H1 (cell line): ENCODE measurements at regions not wholly inside any gene's neighbourhood (a gene's known extent, or its start where the extent isn't known, plus 50 kb on each side); places are given as distances from the start of the nearest gene placed in this dataset.

Source experiments
- ATF3 ChIP-seq: IDR thresholded peaks from 2 replicates; pipeline ENCODE4 v1.6.1; 2011; ENCODE audit warnings: low read depth, mild to moderate bottlenecking, low read length; ENCODE audit not compliant: insufficient read depth
- CEBPB ChIP-seq: IDR thresholded peaks from 2 replicates; pipeline ENCODE4 v1.6.1; 2012; ENCODE audit warnings: low read depth, low read length
- CREB1 ChIP-seq: IDR thresholded peaks from 2 replicates; pipeline ENCODE4 v1.6.1; 2012; ENCODE audit warnings: inconsistent platforms
- EP300 ChIP-seq, 2 experiments: IDR thresholded peaks; 1 replicate in 1 of 2; 2 replicates in 1 of 2; pipeline ENCODE4 v1.6.1; 2011 to 2012; ENCODE audit warnings: low read depth in 2 of 2, low read length in 2 of 2, mild to moderate bottlenecking in 2 of 2, borderline replicate concordance in 1 of 2, inconsistent platforms in 1 of 2, moderate library complexity in 1 of 2
- FOSL1 ChIP-seq: IDR thresholded peaks from 2 replicates; pipeline ENCODE4 v1.6.1; 2011; ENCODE audit warnings: mild to moderate bottlenecking, low read depth, low read length, moderate library complexity; ENCODE audit not compliant: insufficient read depth
- POLR2A ChIP-seq, 2 experiments: IDR thresholded peaks; 1 replicate in 1 of 2; 2 replicates in 1 of 2; pipeline ENCODE4 v1.6.1; 2011; ENCODE audit warnings: low read depth in 2 of 2, low read length in 2 of 2, mild to moderate bottlenecking in 2 of 2; ENCODE audit errors: control extremely low read depth in 1 of 2
- POLR2AphosphoS5 ChIP-seq: IDR thresholded peaks from 2 replicates; pipeline ENCODE4 v1.6.1; 2011; ENCODE audit warnings: low read depth, low read length
- RAD21 ChIP-seq, 2 experiments: IDR thresholded peaks in 1 of 2; conservative IDR thresholded peaks in 1 of 2; 2 replicates each; pipeline ENCODE4 v1.6.1; 2011; ENCODE audit warnings: low read depth in 2 of 2, low read length in 2 of 2, improper control_type of control experiment in 1 of 2, inconsistent platforms in 1 of 2, mild to moderate bottlenecking in 1 of 2, moderate library complexity in 1 of 2
- SIN3A ChIP-seq, 2 experiments: IDR thresholded peaks in 1 of 2; conservative IDR thresholded peaks in 1 of 2; 2 replicates each; pipeline ENCODE4 v1.6.1; 2011 to 2012; ENCODE audit warnings: low read length in 2 of 2, improper control_type of control experiment in 1 of 2, low read depth in 1 of 2, mild to moderate bottlenecking in 1 of 2
- SRF ChIP-seq: IDR thresholded peaks from 2 replicates; pipeline ENCODE4 v1.6.1; 2011; ENCODE audit warnings: mild to moderate bottlenecking, low read depth, low read length, moderate library complexity
- SUZ12 ChIP-seq: fragments of 200-600 bp; sonication (generic); IDR thresholded peaks from 2 replicates; pipeline ENCODE4 v1.6.1; 2012; ENCODE audit warnings: mild to moderate bottlenecking, inconsistent platforms, low read length, moderate library complexity, mixed read lengths
- TCF12 ChIP-seq: IDR thresholded peaks from 2 replicates; pipeline ENCODE4 v1.6.1; 2011; ENCODE audit warnings: low read depth, mild to moderate bottlenecking, low read length
- TF ChIP-seq, protein P1 (sequence below), 3 experiments: IDR thresholded peaks; 1 replicate in 2 of 3; 2 replicates in 1 of 3; pipeline versions ENCODE4 v1.5.1 to v1.6.1; 2011; ENCODE audit warnings: low read length in 3 of 3, mild to moderate bottlenecking in 3 of 3, inconsistent platforms in 2 of 3, low read depth in 1 of 3, moderate library complexity in 1 of 3; ENCODE audit not compliant: insufficient read depth in 1 of 3; ENCODE audit errors: control extremely low read depth in 1 of 3

GRCh38 chr1:209046935-209047334 is 536.6 kb upstream of the CAMK1G start:
- TF ChIP-seq EP300 (IDR thresholded peaks at IDR 0.05; ENCODE audit: borderline replicate concordance in 1 of 2, low read depth in 2 of 2, low read length in 2 of 2) (no peak), FOSL1 (no peak), CEBPB (no peak), CREB1 (no peak), SIN3A (conservative IDR thresholded peaks at IDR 0.05 in 1 of 2, IDR thresholded peaks at IDR 0.05 in 1 of 2; ENCODE audit: low read depth in 1 of 2, low read length in 2 of 2) (no peak), SRF (no peak), POLR2A (IDR thresholded peaks at IDR 0.05; ENCODE audit: control extremely low read depth in 1 of 2, low read depth in 2 of 2, low read length in 2 of 2) (no peak), POLR2AphosphoS5 (no peak), RAD21 (IDR thresholded peaks at IDR 0.05 in 1 of 2, conservative IDR thresholded peaks at IDR 0.05 in 1 of 2; ENCODE audit: low read depth in 2 of 2, low read length in 2 of 2) (no peak), TCF12 (no peak), SUZ12 (no peak), ATF3 (no peak)
- TF ChIP-seq, protein P1, sequence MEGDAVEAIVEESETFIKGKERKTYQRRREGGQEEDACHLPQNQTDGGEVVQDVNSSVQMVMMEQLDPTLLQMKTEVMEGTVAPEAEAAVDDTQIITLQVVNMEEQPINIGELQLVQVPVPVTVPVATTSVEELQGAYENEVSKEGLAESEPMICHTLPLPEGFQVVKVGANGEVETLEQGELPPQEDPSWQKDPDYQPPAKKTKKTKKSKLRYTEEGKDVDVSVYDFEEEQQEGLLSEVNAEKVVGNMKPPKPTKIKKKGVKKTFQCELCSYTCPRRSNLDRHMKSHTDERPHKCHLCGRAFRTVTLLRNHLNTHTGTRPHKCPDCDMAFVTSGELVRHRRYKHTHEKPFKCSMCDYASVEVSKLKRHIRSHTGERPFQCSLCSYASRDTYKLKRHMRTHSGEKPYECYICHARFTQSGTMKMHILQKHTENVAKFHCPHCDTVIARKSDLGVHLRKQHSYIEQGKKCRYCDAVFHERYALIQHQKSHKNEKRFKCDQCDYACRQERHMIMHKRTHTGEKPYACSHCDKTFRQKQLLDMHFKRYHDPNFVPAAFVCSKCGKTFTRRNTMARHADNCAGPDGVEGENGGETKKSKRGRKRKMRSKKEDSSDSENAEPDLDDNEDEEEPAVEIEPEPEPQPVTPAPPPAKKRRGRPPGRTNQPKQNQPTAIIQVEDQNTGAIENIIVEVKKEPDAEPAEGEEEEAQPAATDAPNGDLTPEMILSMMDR (IDR thresholded peaks at IDR 0.05; ENCODE audit: control extremely low read depth in 1 of 3, insufficient read depth in 1 of 3, low read depth in 1 of 3, low read length in 3 of 3), result no peak
